Osteoblast (primary cell): ENCODE measurements at regions not wholly inside any gene's neighbourhood (a gene's known extent, or its start where the extent isn't known, plus 50 kb on each side); places are given as distances from the start of the nearest gene placed in this dataset.

ENCODE experiments used
- DNase-seq: peaks from one replicate; pipeline ENCODE4 v3.0.0; 2011; ENCODE audit warnings: low spot score, mixed read lengths; ENCODE audit not compliant: insufficient read length; ENCODE audit errors: missing footprints
- H2AFZ ChIP-seq: 2 replicates; pipeline ENCODE4 v1.6.0; 2011; ENCODE audit warnings: mild to moderate bottlenecking, low read length
- H3K27ac ChIP-seq: 2 replicates; pipeline ENCODE4 v1.5.1; 2011; ENCODE audit warnings: mild to moderate bottlenecking, low read depth, low read length, moderate library complexity
- H3K27me3 ChIP-seq: 2 replicates; pipeline ENCODE4 v1.6.0; 2012; ENCODE audit warnings: mild to moderate bottlenecking, control low read depth, inconsistent platforms, low read length, moderate library complexity; ENCODE audit not compliant: insufficient read depth
- H3K36me3 ChIP-seq: 2 replicates; pipeline ENCODE4 v1.5.1; 2011; ENCODE audit warnings: mild to moderate bottlenecking, low read length, control low read depth, moderate library complexity; ENCODE audit not compliant: insufficient read depth
- H3K4me1 ChIP-seq: 2 replicates; pipeline ENCODE4 v1.5.1; 2011; ENCODE audit warnings: mild to moderate bottlenecking, low read length, control low read depth, moderate library complexity; ENCODE audit not compliant: insufficient read depth
- H3K4me2 ChIP-seq: 2 replicates; pipeline ENCODE4 v1.6.0; 2011; ENCODE audit warnings: mild to moderate bottlenecking, low read length; ENCODE audit not compliant: insufficient read depth
- H3K4me3 ChIP-seq: fragments of 200-600 bp; sonication (generic); 3 replicates; pipeline ENCODE4 v1.5.1; 2012; ENCODE audit warnings: mild to moderate bottlenecking, low read length, inconsistent platforms; ENCODE audit not compliant: insufficient read depth
- H3K79me2 ChIP-seq: 2 replicates; pipeline ENCODE4 v1.6.0; 2012; ENCODE audit warnings: mild to moderate bottlenecking, low read length, control low read depth, inconsistent platforms; ENCODE audit not compliant: insufficient read depth
- H3K9me3 ChIP-seq: 2 replicates; pipeline ENCODE4 v1.5.1; 2011; ENCODE audit warnings: low read depth, low read length, control low read depth
- H4K20me1 ChIP-seq: 2 replicates; pipeline ENCODE4 v1.6.0; 2012; ENCODE audit warnings: mild to moderate bottlenecking, low read length, control low read depth; ENCODE audit not compliant: insufficient read depth
- CTCF ChIP-seq: IDR thresholded peaks from 2 replicates; pipeline ENCODE4 v1.5.1; 2011; ENCODE audit warnings: mild to moderate bottlenecking, low read depth, low read length, moderate library complexity; ENCODE audit errors: extremely low read depth

DNA sequence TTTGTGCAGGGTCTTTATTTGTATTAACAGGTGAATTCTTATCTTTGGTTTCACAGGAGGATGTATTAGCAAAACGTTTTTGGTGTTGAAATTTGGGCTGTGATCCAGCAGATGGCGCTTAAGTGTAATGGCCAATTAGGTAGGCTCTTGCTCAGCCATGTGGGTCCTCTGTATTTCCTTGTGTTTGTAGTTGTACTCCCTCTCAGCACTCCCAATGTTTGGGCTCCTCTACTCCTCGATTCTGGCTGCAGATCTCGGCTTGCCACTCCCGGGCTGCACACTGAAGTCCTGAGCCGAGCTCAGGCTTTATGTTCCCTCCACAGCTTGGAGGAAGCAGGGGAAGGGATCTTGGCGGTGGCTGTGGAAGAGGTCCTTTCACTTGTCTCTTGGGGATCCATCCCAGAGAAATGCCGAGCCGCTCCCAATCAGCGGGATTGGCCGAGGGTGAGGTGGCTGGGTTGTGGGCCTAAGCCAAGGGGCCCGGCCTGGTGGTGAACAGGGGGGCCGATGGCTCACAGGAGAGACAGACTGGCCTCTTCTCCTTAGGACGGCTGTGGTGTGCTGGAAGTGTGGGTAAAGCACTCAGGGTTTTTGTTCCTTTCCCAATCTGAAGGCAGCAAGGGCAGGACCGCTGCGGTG is 133.7 kb downstream of the AEBP2 start:
- Histone ChIP-seq H3K4me1 (peaks cover 14% of the 10 kb centered on the region), H4K20me1 (no peaks in the 10 kb centered on the region), H3K9me3 (no peaks in the 10 kb centered on the region), H3K36me3 (no peaks in the 10 kb centered on the region), H3K79me2 (no peaks in the 10 kb centered on the region), H3K27me3 (no peaks in the 10 kb centered on the region), H3K4me2 (no peak overlapping the region), H3K27ac (no peak overlapping the region), H2AFZ (peak overlapping the region; percentile 50), H3K4me3 (no peak overlapping the region)
- TF ChIP-seq CTCF: peak; percentile 61
- DNase-seq: peak; percentile 83

DNA sequence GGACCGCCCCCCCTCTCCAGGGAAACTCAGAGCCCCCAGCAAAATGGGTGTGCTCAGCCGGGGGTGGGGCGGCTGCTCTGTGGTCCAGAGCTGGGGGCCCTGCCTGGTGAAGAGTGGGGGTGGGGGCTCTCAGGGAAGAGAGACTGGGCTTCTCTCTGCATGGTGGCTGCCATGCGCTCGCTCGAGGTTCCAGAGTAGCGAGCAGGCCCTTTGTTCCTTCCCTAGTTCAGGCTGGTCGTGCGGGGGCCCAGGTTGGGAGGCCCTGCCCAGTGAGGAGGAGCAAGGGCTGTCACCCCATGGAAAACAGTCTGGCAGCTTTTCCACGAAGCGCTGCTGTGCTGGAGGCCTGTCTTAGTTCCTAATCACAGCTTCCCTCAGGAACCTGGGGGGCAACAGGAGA is 134.6 kb downstream of the AEBP2 start:
- H2AFZ ChIP-seq: no peak overlapping the region
- no peaks in the 10 kb centered on the region for H3K79me2 ChIP-seq
- peaks cover 14% of the 10 kb centered on the region for H3K4me1 ChIP-seq
- H3K27me3 ChIP-seq: no peaks in the 10 kb centered on the region
- H4K20me1 ChIP-seq: no peaks in the 10 kb centered on the region
- H3K4me2 ChIP-seq: no peak overlapping the region
- H3K27ac ChIP-seq: no peak overlapping the region
- no peaks in the 10 kb centered on the region for H3K9me3 ChIP-seq
- DNase-seq: no peak
- H3K36me3 ChIP-seq: no peaks in the 10 kb centered on the region
- no peak overlapping the region for H3K4me3 ChIP-seq
- TF ChIP-seq CTCF: no peak

DNA sequence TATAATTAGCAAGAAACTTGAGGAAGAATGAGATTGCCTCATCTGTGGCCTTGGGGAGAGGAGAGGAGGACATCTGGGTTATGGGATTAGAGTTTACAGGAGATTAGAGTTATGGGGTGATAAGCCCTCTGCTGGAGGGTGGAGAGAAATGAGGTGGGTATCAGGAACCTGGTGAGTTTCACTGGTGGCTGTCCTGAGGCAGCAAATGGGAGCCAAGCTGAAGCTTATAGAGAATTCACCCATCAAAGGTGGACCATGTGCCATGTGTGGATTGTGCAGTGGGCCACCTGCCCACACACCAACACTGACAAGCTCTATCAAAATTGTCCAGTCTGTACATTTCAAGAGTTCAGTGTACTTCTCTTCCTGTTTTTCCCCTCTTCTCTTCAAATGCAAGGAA is 135.3 kb downstream of the AEBP2 start:
- H4K20me1 ChIP-seq: no peaks in the 10 kb centered on the region
- H3K4me3 ChIP-seq: no peak overlapping the region
- H3K9me3 ChIP-seq: no peaks in the 10 kb centered on the region
- H2AFZ ChIP-seq: no peak overlapping the region
- no peak for TF ChIP-seq CTCF
- DNase-seq: peak; percentile 11
- no peaks in the 10 kb centered on the region for H3K27me3 ChIP-seq
- H3K4me1 ChIP-seq: peaks cover 14% of the 10 kb centered on the region
- peak overlapping the region; percentile 74 for H3K27ac ChIP-seq
- no peaks in the 10 kb centered on the region for H3K79me2 ChIP-seq
- H3K36me3 ChIP-seq: no peaks in the 10 kb centered on the region
- H3K4me2 ChIP-seq: no peak overlapping the region

DNA sequence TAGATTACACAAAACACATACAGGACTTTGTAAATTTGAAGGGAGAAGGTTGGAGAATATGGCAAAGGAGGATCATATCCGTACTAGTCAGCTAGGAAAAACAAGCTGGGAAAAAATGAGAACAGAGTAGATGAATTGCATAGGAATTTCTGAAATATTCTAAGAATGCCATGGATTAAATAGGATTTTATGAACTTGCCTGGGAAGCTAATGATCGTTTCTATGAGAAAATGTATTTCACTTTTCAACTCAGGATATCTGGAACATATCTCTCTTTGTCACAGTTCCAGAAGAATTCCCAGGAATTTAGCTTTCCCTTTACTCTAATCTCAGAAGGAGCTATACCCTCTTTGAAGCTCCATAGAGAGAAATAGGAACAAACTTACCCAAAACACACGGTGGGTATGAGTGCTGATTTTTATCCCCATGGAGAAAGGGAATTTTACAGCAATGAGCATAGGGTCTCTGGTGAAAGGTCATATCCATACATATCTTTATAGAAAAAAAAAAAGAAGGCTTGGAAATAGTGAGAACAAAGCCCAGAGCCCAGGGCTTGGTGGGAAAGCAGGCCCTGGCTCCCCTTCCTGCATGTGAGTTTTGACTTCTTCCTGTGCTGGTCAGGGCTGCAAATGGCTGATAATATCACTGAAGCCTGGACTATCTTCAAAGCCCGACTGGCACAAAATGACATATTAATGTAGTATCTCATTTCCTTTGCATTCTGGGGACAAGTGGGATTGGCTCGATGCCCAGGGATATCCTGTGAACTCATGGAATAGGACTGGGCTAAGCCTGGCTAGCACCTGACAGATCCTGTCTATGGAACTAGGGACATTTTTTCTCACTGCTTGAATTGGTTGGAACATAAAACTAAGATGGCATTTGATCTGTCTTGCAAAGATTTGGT is 136.3 kb downstream of the AEBP2 start:
- H3K27me3 ChIP-seq: no peaks in the 10 kb centered on the region
- peaks cover 14% of the 10 kb centered on the region for H3K4me1 ChIP-seq
- H2AFZ ChIP-seq: peak overlapping the region; percentile 18
- no peak for TF ChIP-seq CTCF
- H3K4me3 ChIP-seq: no peak overlapping the region
- H3K79me2 ChIP-seq: no peaks in the 10 kb centered on the region
- no peaks in the 10 kb centered on the region for H3K36me3 ChIP-seq
- H4K20me1 ChIP-seq: no peaks in the 10 kb centered on the region
- peak; percentile 50 for DNase-seq
- H3K27ac ChIP-seq: peak overlapping the region; percentile 74
- no peak overlapping the region for H3K4me2 ChIP-seq
- H3K9me3 ChIP-seq: no peaks in the 10 kb centered on the region
